ENCODE measurements at regions not wholly inside any gene's neighbourhood (a gene's known extent, or its start where the extent isn't known, plus 50 kb on each side); places are given as distances from the start of the nearest gene placed in this dataset.
"Not testable (repeated sequence)": the region's sequence is repeated elsewhere in the genome, so short reads cannot be mapped to it uniquely, and the experiment has no call there.

DNA sequence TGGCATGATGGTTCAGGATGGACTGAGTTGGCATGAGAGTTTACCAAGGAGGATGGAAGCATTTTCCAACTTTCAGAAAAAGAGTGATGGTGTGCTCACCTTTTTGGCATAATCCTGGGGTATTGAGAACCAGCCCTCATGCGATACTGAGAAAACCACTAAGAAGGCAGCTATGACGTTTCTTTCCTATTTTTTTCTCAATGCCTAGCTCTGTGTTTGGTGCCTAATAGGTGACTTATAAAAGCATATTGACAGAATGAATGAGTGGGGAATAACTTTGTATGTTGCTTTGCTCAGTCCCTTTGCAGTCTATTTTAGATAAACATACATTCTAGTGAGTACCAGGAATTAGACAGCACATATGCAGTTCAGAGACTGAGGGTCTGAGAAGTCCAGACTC lies 816.3 kb downstream of the DHX35 start:
- DNase-seq (ENCODE audit: low read depth) = no peak

DNA sequence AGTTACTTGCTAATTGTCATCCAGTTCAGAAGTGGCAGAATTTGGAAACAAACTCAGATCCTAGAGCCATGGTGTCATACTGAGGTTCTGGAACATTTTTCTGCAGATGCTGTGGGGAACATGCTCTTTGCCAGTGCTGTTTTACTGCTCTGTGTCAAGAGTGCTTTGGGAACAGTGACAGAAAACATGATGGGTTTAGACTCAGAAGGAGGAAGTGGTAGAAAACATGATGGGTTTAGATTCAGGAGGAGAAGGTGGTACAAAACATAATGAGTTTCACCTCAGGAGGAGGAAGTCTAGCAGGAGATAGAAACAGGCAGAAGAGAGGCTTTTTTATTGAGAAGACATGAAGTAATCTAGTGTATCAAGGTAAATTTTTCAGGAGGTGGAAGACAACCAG lies 815.5 kb downstream of the DHX35 start:
- no peak for DNase-seq (ENCODE audit: low read depth)

DNA sequence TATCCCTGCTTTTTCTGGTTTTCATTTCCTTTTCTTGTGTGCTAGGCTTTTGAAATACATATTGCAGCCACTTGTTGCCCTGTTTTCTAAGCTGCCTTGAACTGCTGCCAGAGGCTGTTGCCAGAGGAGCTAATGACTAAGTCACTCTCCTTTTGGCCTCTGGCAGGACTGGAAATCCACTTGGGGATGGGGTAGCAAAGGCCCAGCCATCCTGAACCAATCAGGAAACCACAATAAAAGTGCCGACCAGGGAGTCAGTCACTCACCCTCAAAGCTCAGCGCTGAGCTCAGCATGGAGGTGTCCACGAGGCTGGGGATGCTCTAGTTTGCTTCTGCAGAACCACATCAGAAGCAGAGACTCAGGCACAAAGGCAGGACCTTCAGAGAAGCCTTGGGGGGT lies 813.0 kb downstream of the DHX35 start:
- peak; percentile 10 for DNase-seq (ENCODE audit: low read depth)

GRCh38 chr20:39773380-39774000 lies 811.3 kb downstream of the DHX35 start:
- no peak for DNase-seq (ENCODE audit: low read depth)

DNA sequence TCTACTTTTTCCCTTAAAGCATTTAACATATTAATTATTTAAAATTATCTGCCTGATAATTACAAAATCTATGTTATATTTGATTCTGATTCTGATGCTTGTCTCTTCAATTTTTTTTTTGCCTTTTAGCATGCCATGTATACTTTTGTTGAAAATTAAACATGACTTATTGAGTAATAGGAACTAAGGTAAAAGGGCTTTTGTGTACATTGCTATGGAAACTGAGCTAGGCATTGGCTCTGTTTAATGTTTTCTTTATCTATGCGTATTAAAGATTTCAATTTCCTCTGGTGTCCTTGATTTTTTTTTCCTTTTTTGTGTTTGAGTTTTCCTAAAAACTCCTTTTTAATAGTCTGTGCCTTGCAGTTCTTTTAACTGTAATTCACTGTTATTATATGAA lies 805.2 kb downstream of the DHX35 start:
- no peak for DNase-seq (ENCODE audit: low read depth)

GRCh38 chr20:39766333-39766732 lies 804.2 kb downstream of the DHX35 start:
- no peak for DNase-seq (ENCODE audit: low read depth)

DNA sequence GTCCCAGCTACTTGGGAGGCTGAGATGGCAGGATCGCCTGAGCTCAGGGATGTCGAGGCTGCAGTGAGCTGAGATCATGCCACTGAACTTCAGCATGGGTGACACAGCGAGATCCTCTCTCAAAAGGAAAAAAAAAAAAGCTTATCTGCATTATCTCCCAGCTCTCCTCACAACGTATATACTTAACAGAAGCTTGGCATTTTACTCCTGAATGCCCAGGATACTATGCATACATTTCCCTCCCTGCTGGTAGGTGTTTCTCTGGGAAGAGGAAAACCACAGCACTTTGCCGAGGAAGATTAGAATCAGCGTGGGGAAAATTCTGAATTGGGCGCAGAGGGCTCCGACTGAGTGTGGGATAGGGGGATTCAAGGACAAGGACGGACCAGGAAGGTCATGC lies 800.6 kb downstream of the DHX35 start:
- DNase-seq (ENCODE audit: low read depth) = no peak

DNA sequence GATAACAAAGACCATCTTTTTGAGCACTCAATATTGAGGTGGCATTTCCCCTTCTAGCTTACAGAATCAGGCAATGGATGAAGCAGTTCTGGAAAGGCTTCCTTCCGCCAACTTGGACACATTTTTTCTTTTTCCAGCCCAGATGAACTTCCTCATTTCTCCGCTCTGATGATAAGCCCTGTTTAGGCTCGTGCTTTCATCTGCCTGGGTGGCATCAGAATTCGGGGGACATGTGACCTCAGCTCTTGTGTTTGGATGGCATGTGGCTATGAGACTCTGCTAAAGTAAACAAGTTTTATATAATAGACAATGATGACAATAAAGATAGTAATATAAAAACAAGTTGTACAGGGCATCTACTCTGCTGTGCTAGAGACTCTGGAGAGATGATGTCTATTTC lies 796.7 kb downstream of the DHX35 start:
- DNase-seq (ENCODE audit: low read depth) = no peak

GRCh38 chr20:39756828-39757227 lies 794.7 kb downstream of the DHX35 start:
- no peak for DNase-seq (ENCODE audit: low read depth)

DNA sequence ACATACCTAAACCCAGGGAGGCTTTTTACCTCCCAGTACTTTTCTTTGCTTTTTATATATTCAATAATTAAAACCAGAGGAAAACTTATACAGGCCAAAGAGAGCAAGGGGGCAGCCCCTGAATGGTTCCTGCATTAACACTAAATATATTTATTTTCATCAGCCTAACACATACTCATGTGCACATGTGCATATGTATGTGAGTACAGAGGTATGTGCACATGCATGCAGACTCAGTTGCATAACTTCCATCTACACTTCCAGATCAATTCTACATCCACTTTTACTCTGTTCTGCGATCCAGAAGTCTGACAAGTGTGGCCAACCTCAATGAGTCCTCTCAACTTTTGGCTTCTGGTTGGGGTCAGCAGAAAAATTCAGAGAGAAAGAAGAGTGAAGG lies 794.2 kb downstream of the DHX35 start:
- no peak for DNase-seq (ENCODE audit: low read depth)

GRCh38 chr20:39752262-39752876 lies 790.2 kb downstream of the DHX35 start:
- no peak for DNase-seq (ENCODE audit: low read depth)

DNA sequence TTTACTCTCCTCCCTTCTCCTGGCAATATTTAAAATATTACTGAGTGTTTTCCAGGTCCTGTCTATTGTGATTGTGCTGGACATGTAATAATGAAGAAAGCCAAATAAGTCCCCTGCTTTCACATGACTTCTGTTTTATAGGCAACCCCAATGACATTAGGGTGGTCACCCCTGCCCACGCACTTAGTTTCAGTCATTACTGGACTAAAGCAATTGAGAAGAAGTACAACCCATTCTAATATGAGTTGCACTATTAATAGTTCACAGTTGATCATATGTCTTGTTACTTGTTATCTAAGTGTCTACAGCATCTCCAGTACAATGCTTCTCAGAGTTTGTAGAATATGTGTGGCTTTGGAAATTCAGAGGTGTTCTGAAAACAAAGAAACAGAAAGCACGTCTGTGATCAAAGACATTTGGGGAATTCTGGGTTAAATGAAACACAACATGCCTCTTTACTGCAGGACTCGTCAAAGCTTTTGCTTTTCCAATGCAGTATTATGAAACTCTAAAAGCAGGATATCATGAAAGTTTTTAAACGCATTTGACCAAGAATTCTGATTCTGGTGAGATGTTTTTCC lies 789.5 kb downstream of the DHX35 start:
- DNase-seq (ENCODE audit: low read depth) = no peak

DNA sequence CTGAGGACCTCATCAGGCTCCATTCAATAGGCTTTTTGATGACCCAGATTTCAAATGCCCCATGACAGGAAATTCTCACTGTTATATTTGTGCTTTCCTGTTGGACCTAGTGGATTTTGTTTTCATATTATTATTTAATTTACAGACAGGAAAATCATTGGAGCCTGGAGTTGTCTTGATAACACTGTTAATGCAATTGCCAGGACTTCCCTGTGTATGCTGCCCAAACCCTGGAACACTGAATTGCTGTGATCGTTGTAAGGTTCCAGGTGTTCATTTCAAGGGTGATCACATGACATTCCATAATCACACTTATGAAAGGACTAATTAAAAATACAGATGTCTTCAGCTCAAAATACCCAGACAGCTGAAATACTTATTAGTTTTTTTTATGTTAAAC lies 783.2 kb downstream of the DHX35 start:
- DNase-seq (ENCODE audit: low read depth) = no peak

GRCh38 chr20:39738651-39739050 lies 776.5 kb downstream of the DHX35 start:
- DNase-seq (ENCODE audit: low read depth) = no peak

- no peak for DNase-seq (ENCODE audit: low read depth)
These were observed 774.5 kb downstream of the DHX35 start for GRCh38 chr20:39736434-39737327.

DNA sequence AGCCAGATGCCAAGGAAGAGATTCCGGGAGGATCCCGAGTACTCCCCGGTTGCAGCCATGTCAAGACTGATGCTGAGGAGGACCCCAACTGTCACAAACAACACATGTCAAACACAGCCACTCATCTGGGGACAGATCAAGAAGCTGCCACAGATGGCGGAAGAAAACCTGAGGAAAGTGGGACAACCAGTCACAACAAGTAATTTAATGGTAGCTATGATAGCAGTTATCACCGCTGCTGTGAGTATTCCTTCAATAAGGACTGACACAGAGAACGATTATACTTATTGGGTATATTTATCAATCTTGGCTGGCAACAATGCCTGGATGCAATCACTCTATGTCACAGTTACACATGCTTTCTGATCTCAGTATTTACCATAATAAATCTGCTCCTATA lies 763.4 kb downstream of the DHX35 start:
- not testable (repeated sequence) for DNase-seq (ENCODE audit: low read depth)

DNA sequence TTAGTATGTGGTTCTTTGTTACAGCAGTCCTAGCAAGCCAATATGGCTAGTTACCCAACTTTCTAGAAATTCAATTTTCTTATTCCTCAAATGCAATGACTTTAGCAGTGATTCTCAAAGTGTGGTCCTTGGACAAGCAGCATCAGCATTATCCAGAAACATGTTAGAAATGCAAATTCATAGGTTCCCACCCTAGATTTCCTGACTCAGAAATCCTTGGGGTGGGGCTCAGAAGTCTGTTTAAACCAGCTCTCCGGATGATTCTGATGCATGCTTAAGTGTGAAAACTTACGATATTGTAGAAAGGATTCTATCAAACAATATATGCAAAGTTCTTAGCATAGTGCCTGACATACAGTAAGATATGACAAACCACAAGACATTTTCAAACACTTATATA lies 757.1 kb downstream of the DHX35 start:
- no peak for DNase-seq (ENCODE audit: low read depth)

GRCh38 chr20:39717936-39718335 lies 755.8 kb downstream of the DHX35 start:
- no peak for DNase-seq (ENCODE audit: low read depth)

- DNase-seq (ENCODE audit: low read depth) = no peak
These were observed 754.7 kb downstream of the DHX35 start for GRCh38 chr20:39716796-39717341.

DNA sequence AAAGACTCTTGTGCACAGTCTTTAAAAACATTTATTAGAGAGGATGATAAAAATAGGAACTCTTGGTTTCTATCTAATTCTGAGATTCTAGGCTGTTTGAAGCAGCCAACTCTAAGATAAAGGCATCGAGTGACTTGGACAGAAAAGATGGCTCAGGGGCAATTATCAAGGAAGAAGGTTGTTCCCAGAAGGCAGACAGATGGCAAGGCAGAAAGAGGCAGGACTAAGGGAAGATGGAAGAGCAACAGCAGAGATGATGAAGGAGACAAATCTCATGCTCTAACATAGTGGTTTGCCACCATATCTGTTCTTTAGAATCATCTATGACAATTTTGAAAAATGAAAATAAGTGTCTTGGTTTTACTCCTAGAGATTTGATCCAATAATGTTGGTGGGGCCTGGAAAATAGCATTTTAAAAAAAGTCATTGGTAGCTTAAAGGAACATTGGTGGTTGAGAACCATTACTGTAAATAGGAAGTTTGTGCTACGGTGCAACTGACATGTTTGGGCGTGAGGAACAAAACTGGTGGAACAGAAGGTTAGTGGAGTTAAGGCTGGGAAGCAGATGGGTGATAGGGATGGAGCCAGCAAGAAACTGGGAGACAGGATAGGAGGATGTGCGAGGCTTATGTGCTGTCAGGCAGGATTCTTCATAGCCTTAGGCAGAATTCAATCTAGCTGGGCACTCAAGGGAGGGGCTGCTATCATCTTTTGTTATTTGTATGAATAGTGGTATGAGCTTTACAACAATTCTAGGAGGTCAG lies 751.1 kb downstream of the DHX35 start:
- DNase-seq (ENCODE audit: low read depth) = no peak

DNA sequence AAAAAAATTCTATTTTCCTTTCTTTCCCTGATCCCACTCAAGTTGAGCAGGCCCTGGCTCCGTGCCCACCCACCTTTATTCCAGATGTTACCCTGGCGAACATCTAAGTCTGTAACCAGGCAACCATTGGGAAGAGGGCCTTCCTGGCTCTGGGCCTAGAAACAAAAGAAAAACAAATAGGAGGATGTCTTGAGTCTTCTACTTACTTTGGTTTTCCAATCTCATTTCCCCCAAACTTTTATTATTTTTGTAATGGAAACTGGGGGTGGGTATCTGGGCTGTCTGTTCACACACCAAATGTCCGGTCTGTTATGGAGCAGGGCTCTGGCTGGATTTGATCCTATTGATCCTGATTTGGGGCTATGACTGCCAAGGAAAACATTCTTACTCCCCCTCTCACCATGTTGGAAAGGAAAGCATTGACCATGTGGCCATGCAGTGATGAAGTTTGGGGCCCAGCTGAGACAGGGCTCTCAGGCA lies 744.1 kb downstream of the DHX35 start:
- peak; percentile 3 for DNase-seq (ENCODE audit: low read depth)

Data from Daoy (cell line).